ENCODE measurements at regions not wholly inside any gene's neighbourhood (a gene's known extent, or its start where the extent isn't known, plus 50 kb on each side); places are given as distances from the start of the nearest gene placed in this dataset.

DNA sequence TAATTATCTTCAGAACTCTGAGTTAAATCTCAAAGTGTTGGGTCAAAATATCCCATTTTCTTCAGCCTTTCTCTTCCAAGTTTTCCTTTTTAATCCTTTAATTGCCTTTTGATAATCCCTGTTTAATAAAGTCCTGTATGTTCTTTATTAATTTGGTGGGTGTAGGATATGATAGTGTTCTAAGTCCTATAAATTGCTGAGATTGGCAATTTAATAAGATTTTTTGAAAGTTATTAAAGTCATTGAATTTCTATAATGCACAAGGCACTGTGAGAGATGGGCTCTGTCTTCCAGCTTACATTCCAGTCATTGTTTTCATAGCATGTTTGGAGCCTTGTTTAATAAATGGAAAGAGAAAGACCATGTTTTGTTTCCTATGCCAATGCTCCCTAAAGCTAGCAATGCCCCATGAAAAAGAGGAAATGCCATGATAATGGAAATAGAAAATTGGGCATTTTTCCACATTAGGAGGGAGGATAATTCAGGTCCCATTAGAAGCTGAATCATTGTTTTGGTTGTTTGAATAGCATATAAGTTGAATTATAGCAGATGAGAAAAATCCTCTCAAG, 404.8 kb downstream of the CD109 start:
- no peak for DNase-seq (ENCODE audit: insufficient read length, low spot score)
- TF ChIP-seq, protein P1, sequence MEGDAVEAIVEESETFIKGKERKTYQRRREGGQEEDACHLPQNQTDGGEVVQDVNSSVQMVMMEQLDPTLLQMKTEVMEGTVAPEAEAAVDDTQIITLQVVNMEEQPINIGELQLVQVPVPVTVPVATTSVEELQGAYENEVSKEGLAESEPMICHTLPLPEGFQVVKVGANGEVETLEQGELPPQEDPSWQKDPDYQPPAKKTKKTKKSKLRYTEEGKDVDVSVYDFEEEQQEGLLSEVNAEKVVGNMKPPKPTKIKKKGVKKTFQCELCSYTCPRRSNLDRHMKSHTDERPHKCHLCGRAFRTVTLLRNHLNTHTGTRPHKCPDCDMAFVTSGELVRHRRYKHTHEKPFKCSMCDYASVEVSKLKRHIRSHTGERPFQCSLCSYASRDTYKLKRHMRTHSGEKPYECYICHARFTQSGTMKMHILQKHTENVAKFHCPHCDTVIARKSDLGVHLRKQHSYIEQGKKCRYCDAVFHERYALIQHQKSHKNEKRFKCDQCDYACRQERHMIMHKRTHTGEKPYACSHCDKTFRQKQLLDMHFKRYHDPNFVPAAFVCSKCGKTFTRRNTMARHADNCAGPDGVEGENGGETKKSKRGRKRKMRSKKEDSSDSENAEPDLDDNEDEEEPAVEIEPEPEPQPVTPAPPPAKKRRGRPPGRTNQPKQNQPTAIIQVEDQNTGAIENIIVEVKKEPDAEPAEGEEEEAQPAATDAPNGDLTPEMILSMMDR (IDR thresholded peaks at IDR 0.05; ENCODE audit: insufficient read depth, missing control alignments) = no peak
- FAIRE-seq = no peak

DNA sequence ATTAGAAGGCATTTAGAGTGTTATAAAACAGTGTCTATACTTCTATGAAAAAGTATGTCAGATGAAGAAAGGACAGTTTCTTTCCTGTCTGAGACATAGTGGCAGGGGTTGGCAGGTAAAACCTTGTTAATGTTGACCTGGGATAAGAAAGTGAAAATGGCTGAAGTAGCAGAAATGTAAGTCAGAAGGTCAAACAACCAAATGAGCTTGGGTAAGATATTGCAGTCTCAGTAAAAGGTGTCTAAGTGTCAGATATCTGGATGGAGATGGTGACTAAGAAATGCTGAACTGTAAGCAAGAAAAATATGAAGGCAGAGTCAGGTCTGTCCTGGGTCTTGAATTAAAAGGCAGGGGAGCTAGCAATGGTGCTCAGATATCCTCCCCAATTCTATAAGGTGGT, 400.3 kb downstream of the CD109 start:
- TF ChIP-seq, protein P1 (IDR thresholded peaks at IDR 0.05; ENCODE audit: insufficient read depth, missing control alignments) = no peak
- no peak for FAIRE-seq
- no peak for DNase-seq (ENCODE audit: insufficient read length, low spot score)

DNA sequence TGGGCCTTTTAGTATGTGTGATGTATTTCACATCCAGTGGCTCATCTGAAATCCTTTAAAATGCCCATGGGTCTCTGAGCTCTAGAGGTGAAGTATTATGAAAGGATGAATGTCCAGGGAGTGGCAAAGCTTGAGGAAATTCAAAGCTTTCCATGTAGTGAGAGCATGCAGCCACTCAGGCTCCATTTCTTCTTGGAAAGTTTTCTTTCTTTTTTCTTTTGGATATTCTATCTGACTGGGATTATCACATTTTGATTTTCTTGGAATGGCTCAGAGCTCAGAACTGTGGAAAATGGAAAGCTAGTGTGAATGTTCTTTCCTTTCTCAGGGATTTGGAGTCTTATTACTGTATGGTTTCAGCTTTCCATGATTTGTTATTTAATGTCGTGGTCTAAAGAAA, 397.4 kb downstream of the CD109 start:
- DNase-seq (ENCODE audit: insufficient read length, low spot score) (no peak), FAIRE-seq (no peak)
- TF ChIP-seq, protein P1 (IDR thresholded peaks at IDR 0.05; ENCODE audit: insufficient read depth, missing control alignments) = no peak

DNA sequence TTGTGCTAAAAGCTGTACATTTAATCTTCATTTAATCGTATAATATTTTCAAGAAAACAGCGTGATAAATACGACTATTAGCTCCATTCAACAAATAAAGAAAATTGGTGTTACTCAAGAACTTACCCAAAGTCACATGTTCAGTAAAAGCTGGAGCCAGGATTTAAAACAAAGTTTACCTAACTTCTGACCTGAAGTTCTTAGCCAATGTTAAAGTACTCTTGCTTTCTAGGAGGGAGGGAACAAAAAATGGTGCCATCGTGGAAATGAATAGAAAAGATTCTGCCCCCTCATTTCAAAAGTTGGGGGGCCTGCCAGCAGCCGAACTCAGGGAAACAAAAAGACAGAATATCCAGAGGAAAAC, 395.8 kb downstream of the CD109 start:
- FAIRE-seq = no peak
- TF ChIP-seq, protein P1 (IDR thresholded peaks at IDR 0.05; ENCODE audit: insufficient read depth, missing control alignments) = no peak
- DNase-seq (ENCODE audit: insufficient read length, low spot score) = no peak

DNA sequence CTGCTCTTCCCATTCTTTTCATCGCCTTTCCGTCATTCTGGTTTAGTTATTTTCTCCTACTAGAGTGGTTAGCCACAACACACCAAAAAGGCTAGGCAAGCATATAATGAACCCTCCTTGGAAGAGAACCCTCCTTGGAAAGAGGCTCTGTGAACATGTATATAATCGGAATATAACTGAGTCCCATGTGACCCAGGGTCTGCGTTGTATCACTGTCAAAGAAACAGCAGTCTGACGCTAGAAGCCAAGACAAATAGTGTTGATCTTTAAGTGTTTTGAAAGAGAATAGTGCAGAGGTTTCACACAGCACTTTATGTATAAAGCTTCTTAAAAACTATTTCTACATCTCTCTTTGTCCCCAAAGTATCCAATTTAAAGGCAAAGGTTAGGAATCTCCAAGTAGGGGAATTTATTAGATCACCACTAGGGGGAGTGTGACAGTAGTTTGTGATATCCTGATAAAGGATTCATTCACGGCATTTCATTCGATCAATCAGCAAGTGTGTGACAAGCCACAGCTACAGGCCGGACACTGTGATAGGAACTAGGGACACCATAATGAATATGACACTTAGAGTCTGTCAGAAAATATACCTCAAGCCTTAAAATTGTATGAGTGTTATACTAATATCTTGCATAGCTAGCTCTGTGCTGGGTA, 395.3 kb downstream of the CD109 start:
- DNase-seq (ENCODE audit: insufficient read length, low spot score) (no peak), FAIRE-seq (no peak)
- TF ChIP-seq, protein P1 (IDR thresholded peaks at IDR 0.05; ENCODE audit: insufficient read depth, missing control alignments) = peak; percentile 58

DNA sequence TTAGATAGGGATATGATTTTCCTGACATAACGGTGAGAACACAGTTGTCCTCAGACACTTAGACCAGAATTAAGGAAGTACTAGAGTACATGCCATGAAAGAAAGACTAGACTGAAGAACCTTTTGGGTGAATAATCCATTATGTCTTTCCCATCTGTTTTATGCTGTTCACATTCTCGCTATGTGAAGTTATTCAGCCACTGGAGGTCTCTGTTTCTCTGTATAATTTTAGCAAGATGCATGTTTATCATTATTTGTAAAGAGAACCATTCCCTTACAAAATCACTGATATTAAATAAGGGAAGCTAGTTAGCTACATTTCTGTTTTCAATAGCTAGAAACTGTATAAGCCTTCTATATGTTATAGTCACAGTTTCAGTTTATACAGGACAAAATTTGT, 391.9 kb downstream of the CD109 start:
- no peak for FAIRE-seq

DNA sequence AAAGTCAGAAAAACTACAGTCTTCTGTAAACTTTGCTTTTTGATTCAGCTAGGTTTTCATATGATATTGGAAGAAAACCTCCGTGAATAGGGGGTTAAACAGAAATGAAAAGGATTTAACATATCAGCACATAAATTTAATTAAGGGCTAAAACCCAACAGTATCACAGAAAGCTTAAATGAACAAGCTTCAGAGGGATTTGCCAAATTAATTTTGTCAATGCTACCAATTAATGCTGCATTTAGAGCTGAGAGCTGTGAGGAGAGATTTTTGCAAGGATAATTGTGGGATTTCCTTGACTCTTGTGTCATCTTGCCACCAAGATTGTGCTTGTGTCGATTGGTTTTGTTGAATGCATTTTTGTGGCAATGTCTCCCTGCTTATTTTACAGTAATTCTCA, 379.9 kb downstream of the CD109 start:
- TF ChIP-seq, protein P1 (IDR thresholded peaks at IDR 0.05; ENCODE audit: insufficient read depth, missing control alignments) = no peak
- DNase-seq (ENCODE audit: insufficient read length, low spot score) (no peak), FAIRE-seq (no peak)

More for the DNA sequence above, 391.9 kb downstream of the CD109 start:
- no peak for DNase-seq (ENCODE audit: insufficient read length, low spot score)
- TF ChIP-seq, protein P1 (IDR thresholded peaks at IDR 0.05; ENCODE audit: insufficient read depth, missing control alignments) = no peak

Measured in D721Med (cell line).